ENCODE measurements at regions not wholly inside any gene's neighbourhood (a gene's known extent, or its start where the extent isn't known, plus 50 kb on each side); places are given as distances from the start of the nearest gene placed in this dataset.

DNA sequence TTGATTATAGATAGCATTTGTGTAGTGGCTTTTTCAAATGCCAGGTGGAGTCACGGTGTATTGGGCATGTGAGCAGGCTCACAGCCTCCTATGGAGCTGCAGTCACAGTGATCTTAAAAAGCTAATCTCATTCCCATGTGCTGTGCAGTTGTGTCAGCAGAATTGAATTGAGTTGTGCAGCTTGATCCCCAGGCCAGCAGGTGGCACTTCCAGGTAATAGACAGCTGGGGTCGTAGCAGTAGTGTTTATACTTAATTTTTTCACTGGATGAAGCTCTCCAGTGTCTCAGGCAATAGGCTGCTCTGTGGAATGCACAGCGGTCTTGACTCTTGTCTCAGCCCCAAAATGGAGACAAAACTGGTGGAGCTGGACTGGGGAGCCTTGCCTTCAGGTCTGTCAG lies 1028.1 kb downstream of the SH3BGRL start:
- TF ChIP-seq, protein P1, sequence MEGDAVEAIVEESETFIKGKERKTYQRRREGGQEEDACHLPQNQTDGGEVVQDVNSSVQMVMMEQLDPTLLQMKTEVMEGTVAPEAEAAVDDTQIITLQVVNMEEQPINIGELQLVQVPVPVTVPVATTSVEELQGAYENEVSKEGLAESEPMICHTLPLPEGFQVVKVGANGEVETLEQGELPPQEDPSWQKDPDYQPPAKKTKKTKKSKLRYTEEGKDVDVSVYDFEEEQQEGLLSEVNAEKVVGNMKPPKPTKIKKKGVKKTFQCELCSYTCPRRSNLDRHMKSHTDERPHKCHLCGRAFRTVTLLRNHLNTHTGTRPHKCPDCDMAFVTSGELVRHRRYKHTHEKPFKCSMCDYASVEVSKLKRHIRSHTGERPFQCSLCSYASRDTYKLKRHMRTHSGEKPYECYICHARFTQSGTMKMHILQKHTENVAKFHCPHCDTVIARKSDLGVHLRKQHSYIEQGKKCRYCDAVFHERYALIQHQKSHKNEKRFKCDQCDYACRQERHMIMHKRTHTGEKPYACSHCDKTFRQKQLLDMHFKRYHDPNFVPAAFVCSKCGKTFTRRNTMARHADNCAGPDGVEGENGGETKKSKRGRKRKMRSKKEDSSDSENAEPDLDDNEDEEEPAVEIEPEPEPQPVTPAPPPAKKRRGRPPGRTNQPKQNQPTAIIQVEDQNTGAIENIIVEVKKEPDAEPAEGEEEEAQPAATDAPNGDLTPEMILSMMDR (IDR thresholded peaks at IDR 0.05): no peak
- TF ChIP-seq POLR2A (IDR thresholded peaks at IDR 0.05) (no peak), POLR2AphosphoS5 (IDR thresholded peaks at IDR 0.05) (no peak)
